ENCODE measurements at regions not wholly inside any gene's neighbourhood (a gene's known extent, or its start where the extent isn't known, plus 50 kb on each side); places are given as distances from the start of the nearest gene placed in this dataset.

DNA sequence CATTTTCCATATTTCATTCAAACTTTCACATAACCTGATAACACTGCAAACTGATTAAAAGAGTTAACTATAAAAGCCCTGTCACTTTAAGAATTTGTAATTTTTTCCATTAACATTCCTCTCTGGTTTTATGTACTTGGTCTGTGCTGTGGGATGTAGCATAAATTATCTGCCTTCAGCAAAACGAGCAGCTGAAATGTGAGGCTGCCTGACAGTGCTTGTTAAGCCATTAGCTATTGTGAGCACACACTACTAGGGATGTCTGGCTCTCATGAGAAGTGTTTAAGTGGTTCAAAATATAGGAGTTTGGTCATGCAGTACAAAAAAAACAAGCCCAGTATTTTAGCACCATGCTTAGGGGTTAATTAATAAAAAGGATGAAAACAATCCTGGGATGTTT lies 63.0 kb downstream of the HOXA1 start:
- peaks cover 0 to 11% of the 10 kb centered on the region in 2 donors for H3K4me1 ChIP-seq
- H3K27me3 ChIP-seq: no peaks in the 10 kb centered on the region
- H3K36me3 ChIP-seq: no peaks in the 10 kb centered on the region
- H3K27ac ChIP-seq: no peak overlapping the region
- TF ChIP-seq, protein P1, sequence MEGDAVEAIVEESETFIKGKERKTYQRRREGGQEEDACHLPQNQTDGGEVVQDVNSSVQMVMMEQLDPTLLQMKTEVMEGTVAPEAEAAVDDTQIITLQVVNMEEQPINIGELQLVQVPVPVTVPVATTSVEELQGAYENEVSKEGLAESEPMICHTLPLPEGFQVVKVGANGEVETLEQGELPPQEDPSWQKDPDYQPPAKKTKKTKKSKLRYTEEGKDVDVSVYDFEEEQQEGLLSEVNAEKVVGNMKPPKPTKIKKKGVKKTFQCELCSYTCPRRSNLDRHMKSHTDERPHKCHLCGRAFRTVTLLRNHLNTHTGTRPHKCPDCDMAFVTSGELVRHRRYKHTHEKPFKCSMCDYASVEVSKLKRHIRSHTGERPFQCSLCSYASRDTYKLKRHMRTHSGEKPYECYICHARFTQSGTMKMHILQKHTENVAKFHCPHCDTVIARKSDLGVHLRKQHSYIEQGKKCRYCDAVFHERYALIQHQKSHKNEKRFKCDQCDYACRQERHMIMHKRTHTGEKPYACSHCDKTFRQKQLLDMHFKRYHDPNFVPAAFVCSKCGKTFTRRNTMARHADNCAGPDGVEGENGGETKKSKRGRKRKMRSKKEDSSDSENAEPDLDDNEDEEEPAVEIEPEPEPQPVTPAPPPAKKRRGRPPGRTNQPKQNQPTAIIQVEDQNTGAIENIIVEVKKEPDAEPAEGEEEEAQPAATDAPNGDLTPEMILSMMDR (IDR thresholded peaks at IDR 0.05): no peak
- TF ChIP-seq POLR2A (IDR thresholded peaks at IDR 0.05): no peak
- DNase-seq: no peak
- no peak overlapping the region for H3K4me3 ChIP-seq
- intact Hi-C loops (cut with DNase I; ENCODE audit: low total_unique reads): no loop called here
- no peaks in the 10 kb centered on the region for H3K9me3 ChIP-seq

GRCh38 chr7:27031289-27032172 lies 64.3 kb downstream of the HOXA1 start:
- H3K27ac ChIP-seq: peak overlapping the region in 1 of 2 donors; percentile 35
- H3K4me1 ChIP-seq: peaks cover 0 to 11% of the 10 kb centered on the region in 2 donors
- H3K36me3 ChIP-seq: no peaks in the 10 kb centered on the region
- H3K9me3 ChIP-seq: no peaks in the 10 kb centered on the region
- no peak overlapping the region for H3K4me3 ChIP-seq
- H3K27me3 ChIP-seq: no peaks in the 10 kb centered on the region
- DNase-seq: no peak
- TF ChIP-seq, protein P1 (IDR thresholded peaks at IDR 0.05): no peak
- no peak for TF ChIP-seq POLR2A (IDR thresholded peaks at IDR 0.05)
- intact Hi-C loops (cut with DNase I; ENCODE audit: low total_unique reads): no loop called here

DNA sequence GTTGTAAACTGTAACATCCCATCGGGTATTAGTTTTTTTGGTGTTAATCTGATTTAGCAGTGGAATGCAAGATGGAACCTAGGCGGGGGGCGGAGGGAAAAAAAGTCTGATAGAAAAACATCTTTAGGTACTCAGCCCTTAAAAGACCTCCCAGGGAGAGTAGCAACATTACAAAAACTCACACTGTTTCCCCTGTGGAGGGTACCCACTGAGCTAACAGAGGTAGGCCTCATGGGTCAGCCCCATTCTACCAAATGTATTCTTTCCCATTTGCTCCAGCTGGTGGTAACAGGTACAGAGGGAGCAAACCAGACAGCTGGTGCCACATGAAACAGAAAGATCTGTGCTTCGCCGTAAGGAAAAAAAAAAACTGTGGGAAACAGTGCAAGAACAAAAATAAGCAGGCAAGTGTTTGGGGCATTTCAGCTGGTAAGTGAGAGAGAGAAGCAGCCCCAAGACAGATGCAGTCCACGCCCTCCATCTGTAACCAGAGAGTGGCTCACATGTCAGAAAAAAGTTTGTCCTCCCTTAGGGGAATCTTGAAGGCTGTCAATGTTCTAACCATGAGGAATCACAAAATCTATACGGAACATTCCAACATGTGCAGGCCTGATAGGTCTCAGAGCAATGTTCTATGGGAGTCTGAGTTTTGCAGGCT lies 65.3 kb downstream of the HOXA1 start:
- Histone ChIP-seq H3K36me3 (no peaks in the 10 kb centered on the region), H3K4me1 (peaks cover 0 to 11% of the 10 kb centered on the region in 2 donors), H3K27ac (no peak overlapping the region), H3K27me3 (no peaks in the 10 kb centered on the region), H3K4me3 (no peak overlapping the region), H3K9me3 (no peaks in the 10 kb centered on the region)
- no peak for DNase-seq
- intact Hi-C loops (cut with DNase I; ENCODE audit: low total_unique reads): no loop called here
- no peak for TF ChIP-seq POLR2A (IDR thresholded peaks at IDR 0.05)

DNA sequence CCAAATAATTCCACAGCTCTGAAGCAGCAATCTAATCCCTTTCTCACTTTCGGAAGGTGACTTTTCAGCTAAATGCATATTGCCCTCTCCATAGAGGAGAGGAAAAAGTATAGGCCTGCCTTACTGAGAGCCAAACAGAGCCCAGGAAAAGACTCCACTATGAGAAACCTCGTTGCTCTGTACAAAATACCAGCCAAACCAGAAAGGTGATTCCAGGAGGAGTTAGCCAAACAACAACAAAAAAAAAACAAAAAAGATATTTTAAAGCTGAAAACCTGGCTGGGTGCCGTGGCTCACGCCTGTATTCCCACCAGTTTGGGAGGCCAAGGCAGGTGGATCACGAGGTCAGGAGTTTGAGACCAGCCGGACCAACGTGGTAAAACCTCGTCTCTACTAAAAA lies 70.5 kb downstream of the HOXA1 start:
- no peak for DNase-seq
- Histone ChIP-seq H3K27ac (no peak overlapping the region), H3K27me3 (no peaks in the 10 kb centered on the region), H3K4me1 (no peaks in the 10 kb centered on the region), H3K36me3 (no peaks in the 10 kb centered on the region), H3K4me3 (no peak overlapping the region), H3K9me3 (no peaks in the 10 kb centered on the region)
- intact Hi-C loops (cut with DNase I; ENCODE audit: low total_unique reads): no loop called here
- TF ChIP-seq POLR2A (IDR thresholded peaks at IDR 0.05): no peak
- TF ChIP-seq, protein P1 (IDR thresholded peaks at IDR 0.05): no peak

DNA sequence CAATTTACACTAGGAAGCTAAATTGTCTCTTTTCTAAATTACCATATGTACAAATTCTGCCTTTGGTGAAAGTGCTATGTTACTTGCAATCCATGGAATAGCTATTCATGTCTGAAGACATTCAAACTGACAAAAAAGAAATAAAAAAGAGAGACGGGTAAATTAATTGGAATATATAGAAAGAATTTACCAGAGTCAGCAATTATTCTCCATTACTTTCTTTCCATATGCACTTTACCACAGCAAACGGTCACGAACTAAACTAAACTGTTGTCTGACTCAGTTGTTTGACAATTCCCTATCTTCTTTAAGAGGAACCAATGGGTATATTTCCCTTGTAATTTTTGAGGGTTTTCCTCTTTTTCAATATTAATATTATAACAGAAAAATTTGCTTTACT lies 85.7 kb downstream of the HOXA1 start:
- Histone ChIP-seq H3K27ac (no peak overlapping the region), H3K4me1 (no peaks in the 10 kb centered on the region), H3K36me3 (no peaks in the 10 kb centered on the region), H3K27me3 (no peaks in the 10 kb centered on the region), H3K4me3 (no peak overlapping the region), H3K9me3 (no peaks in the 10 kb centered on the region)
- no peak for DNase-seq
- TF ChIP-seq, protein P1 (IDR thresholded peaks at IDR 0.05): no peak
- TF ChIP-seq POLR2A (IDR thresholded peaks at IDR 0.05): no peak
- intact Hi-C loops (cut with DNase I; ENCODE audit: low total_unique reads): no loop called here

Measured in uterus (tissue), 3 donors.